ENCODE measurements at regions not wholly inside any gene's neighbourhood (a gene's known extent, or its start where the extent isn't known, plus 50 kb on each side); places are given as distances from the start of the nearest gene placed in this dataset.

- no peak for DNase-seq (ENCODE audit: low read depth)
Observed at GRCh38 chr13:22050951-22051563, 380.2 kb downstream of the FGF9 start.

GRCh38 chr13:22053053-22053452, 382.2 kb downstream of the FGF9 start:
- DNase-seq (ENCODE audit: low read depth), result no peak

DNA sequence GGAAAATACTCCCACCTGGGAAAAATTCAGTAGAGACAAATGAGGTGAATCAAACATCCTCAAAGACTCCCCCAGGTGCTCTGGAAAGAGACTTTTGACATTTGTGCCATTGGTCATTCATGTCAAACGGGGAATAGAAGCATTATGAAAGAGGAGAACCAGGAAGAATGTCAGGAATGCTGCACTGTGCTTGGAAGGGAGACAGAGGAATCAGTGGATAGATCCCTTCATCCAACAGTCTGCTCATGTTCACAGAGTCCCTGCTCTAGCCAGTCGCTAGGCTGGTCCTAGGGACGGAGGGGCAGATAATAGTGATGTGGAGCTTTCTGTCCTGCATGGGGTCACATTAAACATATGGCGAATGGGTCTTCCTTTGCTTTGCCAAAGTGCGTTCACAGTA, 384.4 kb downstream of the FGF9 start:
- DNase-seq (ENCODE audit: low read depth), result no peak

DNA sequence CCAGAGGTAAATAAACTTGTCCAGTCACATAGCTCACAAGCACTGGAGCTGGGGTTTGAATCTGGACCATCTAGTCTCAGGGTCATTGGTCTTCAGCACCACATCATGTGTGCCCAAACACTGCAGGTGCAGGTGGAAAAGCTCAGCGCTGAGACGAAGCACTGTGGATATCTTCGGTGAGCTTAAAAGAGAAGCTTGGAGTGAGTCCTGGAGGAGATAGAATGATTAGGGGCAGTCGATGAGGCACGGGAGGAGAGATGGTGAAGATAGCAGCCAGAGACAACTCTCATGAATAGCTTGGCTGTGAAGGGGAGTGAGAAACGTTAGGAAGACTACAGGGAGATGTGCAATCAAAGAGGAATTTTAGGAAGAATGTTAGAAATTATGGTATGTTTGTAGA, 389.3 kb downstream of the FGF9 start:
- no peak for DNase-seq (ENCODE audit: low read depth)

DNA sequence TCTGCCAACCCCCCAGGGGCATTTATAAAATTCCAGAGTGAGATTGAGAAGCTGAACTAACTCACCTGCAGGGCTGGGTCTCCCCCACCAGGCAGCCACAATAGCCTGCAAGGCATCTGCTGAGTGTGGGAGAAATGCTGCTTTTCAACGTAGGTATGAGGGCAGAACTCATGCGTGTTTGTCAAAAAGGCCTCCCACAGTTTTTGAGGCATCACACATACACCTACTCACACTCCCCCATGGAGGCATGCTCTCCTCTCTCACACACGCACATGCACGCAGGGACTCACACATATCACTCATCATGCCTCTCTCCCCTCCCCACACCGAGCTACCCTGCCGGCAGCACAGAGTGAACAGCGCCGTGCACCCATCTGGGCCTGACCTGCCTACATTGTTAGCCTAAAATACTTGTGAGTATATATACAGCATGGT, 390.5 kb downstream of the FGF9 start:
- no peak for DNase-seq (ENCODE audit: low read depth)

DNA sequence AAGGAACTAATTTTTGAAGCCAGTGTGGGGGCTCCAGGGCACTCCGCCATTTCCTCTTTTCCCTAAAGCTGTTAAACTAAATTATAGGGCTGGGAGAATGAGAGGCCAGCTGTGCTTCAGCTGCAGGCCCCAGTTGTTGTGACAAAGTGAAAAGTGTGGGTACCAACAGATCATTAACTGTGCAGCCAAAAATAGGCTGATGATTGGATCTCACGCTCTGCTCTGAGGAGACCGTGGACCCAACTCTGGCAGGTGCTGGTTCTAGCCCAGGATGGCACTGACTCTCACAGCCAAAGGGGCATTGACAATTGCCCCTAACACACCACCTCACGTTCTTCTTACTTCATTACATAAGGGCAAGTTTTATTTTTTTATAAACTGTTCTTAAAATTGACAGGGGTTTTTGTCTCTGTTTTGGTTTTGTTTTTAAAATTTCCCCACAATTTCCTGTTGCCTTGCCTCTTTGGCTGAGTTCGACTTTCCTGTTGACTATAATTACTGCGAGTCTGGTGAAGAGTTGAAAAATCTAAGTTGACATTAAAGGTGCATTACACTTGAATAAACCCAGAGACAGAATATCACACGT, 391.0 kb downstream of the FGF9 start:
- no peak for DNase-seq (ENCODE audit: low read depth)

DNA sequence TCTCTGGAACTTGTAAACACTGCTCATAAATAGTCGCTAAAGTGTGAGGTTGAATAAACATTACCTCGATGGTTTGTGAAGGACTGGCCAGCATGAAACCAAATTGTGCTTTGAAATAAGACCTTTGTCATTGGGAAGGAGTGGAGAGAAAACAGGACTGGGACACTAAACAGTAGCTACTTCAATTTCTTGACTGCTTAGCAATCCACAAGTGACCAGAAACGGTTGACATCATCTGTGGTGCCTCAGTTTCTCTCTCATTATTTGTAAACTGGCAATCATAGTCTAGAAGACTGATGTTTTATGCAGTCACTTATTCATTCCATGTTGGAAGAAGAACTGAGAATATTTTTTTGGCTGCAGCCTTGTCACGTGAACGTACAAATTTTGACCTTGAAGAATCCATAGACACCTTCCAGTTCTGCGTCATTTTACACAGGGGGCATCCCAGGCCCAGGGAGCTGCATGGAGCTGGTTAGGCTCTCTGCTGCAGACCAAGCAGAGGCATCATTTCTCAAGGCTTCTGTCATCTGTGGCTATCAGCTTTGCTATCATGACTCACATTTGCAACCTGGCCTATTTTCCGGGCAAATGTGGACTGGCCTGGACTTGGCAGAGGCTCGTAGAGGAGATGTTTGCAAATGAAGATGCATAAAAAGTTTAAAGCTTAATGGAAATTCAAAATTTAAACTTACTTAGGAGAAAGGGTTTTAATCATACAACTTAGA, 391.8 kb downstream of the FGF9 start:
- no peak for DNase-seq (ENCODE audit: low read depth)

- DNase-seq (ENCODE audit: low read depth), result no peak
Observed at GRCh38 chr13:22063416-22064124, 392.7 kb downstream of the FGF9 start.

DNA sequence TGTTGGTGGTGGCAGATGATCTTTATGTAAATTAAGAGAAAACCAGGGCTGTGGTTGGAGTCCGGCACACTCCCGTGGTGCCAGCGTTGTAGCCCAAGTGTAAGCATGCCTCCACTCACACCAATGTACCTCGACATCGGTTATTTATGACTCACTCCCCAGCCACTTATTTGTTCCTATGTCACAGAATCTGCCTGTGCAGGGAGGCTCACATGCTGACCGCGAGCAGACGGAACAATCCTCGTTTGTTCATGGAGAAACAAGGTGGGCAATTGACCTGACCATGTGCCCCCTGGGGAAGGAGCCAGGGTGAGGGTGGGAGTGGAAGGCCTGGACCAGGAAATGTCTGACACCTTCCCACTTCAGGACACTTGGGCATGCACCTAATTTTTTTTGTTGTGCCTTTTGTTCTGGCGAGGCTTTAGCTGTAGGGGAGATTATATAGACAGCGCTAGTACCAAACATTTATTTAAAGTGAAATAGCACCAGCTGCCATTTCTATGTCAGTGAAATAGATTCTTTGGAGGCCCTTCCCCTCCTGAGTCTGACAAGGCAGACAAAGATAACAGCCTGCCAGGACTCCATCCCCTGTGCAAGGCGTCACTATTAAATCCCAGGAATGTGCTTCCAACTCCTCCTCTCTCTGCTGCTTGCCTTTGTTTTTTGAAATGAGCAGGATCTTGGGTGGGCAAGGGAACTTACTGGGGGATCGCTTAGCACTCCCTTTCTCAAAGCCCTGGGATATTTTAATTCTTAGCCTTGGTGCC, 394.2 kb downstream of the FGF9 start:
- no peak for DNase-seq (ENCODE audit: low read depth)

- DNase-seq (ENCODE audit: low read depth), result no peak
Observed at GRCh38 chr13:22073718-22074117, 402.8 kb downstream of the FGF9 start.

- no peak for DNase-seq (ENCODE audit: low read depth)
Observed at GRCh38 chr13:22074403-22074802, 403.5 kb downstream of the FGF9 start.

DNA sequence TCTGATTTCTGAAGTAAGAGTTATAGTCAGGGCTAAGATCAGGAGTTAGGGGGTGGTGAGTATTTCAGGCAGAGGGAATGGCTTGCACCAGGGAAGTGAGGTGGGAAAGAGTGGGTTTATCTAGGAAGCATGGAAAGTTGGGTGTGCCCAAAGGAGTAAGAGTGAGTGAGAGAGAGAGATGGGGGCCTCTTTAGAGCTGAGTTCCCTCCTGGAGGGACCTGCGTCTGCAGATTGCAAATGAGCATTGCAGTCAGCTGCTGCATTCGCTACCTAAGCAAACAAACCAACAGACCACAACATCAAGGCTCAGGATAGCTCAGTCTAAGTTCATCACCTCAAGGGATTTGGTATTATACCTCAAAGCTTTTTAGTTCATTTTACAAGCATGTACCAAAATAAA, 405.8 kb downstream of the FGF9 start:
- DNase-seq (ENCODE audit: low read depth), result no peak

GRCh38 chr13:22077205-22077683, 406.4 kb downstream of the FGF9 start:
- DNase-seq (ENCODE audit: low read depth), result no peak

DNA sequence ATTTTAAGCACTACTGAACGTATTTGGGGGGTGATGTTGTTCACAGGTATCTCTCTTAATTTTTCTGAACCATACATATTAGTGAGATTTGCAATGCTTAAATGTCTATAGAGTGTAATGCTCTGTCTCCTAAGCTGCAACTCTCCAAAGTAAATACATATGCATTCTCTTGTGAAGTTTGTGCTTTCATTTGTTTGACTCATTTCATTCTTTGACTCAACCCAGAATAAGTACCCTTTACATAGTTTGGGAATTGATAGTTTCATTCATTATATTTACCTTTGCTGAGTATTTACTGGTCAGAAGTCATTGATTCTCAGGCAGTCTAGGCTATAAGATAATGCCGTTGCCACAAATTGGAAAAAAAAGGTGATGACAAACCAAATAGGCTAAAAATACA, 406.9 kb downstream of the FGF9 start:
- DNase-seq (ENCODE audit: low read depth), result no peak

DNA sequence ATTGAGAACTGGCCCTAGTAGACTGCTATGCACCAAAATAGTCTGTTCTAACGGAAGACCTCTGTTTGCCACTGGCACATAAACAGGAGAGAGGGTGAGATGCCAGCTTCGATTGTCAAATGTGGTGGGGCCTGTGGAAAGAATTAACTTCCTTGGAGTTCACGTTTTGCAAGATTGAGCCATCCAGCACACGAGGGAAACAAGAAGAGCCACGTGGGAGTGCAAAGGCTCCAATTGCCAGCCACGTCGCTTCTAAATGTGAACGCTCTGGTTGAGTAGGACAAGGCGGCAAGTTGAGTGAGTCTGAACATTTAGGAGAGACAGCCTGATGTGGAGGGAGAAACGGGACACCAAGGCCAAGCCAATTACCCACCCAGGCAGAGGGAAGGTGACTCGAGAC, 409.1 kb downstream of the FGF9 start:
- no peak for DNase-seq (ENCODE audit: low read depth)

DNA sequence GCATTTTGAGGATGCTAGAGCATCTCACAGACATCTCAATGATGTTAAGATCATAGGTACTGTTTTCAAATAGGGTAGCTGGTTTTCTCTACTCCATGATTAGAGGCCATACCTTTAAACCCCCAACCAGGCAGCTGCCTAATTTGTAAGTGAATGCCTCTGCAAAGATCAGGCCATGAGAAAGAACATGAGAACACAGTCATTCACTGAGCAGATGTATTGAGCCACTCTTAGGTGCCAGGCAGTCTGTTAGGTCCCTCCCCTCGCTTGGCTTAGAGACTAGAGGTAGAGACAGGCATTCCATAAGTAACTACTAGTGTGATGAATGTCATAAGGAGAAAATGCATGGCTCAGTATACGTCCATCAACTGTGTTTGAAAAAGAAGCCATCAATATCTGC, 410.0 kb downstream of the FGF9 start:
- DNase-seq (ENCODE audit: low read depth), result no peak

- no peak for DNase-seq (ENCODE audit: low read depth)
Observed at GRCh38 chr13:22081430-22081829, 410.6 kb downstream of the FGF9 start.

GRCh38 chr13:22082030-22082429, 411.2 kb downstream of the FGF9 start:
- DNase-seq (ENCODE audit: low read depth), result no peak

GRCh38 chr13:22082437-22083100, 411.7 kb downstream of the FGF9 start:
- no peak for DNase-seq (ENCODE audit: low read depth)

DNA sequence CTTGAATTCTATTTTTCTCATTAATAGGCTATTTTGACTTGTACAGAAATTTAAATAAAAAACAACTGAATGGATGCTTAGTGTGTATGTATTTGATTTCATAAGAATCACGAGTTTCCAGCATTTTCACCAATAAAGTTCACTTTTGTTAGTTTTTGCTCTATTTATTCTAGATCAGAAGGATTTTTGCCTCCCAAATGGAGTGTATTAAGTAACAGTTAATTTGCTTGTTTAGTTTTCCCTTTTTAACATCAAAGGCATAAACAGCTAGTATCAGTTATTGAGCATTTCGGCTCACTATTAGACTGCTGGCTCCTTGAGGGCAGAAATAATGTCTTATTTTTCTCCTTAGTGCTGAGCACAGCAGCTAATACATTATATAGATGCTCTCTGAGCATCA, 414.1 kb downstream of the FGF9 start:
- no peak for DNase-seq (ENCODE audit: low read depth)
